Stomach (tissue), 8 donors: ENCODE measurements at regions not wholly inside any gene's neighbourhood (a gene's known extent, or its start where the extent isn't known, plus 50 kb on each side); places are given as distances from the start of the nearest gene placed in this dataset.

Source experiments
- DNase-seq, 2 donors: peaks; one replicate each; pipeline versions ENCODE4 v3.0.0 to v3.0.0-alpha.2; 2013 to 2019
- H3K27ac ChIP-seq, 5 donors: fragments of 200-600 bp in 4 of 5; sonication (generic) in 4 of 5; one replicate each; pipeline ENCODE4 v1.5.1; 2013 to 2019; ENCODE audit warnings: mild to moderate bottlenecking in 1 of 5, moderate library complexity in 1 of 5
- H3K27me3 ChIP-seq, 3 donors: fragments of 200-600 bp; sonication (generic); one replicate each; pipeline ENCODE4 v1.5.1; 2017 to 2019; ENCODE audit warnings: mixed run types in 1 of 3
- H3K36me3 ChIP-seq, 4 donors: fragments of 200-600 bp; sonication (generic); 1 replicate in 3 of 4; 2 replicates in 1 of 4; pipeline ENCODE4 v1.5.1; 2016 to 2019
- H3K4me1 ChIP-seq, 4 donors: fragments of 200-600 bp; sonication (generic); one replicate each; pipeline ENCODE4 v1.5.1; 2016 to 2019
- H3K4me3 ChIP-seq, 4 donors: fragments of 200-600 bp; sonication (generic) in 3 of 4; one replicate each; pipeline ENCODE4 v1.5.1; 2016 to 2019; ENCODE audit warnings: mild to moderate bottlenecking in 1 of 4
- H3K9me3 ChIP-seq, 4 donors: fragments of 200-600 bp; sonication (generic); one replicate each; pipeline ENCODE4 v1.5.1; 2016 to 2019
- CTCF ChIP-seq, 7 experiments: fragments of 450-650 bp in 4 of 7; fragments of 200-600 bp in 3 of 7; sonication (generic) in 3 of 7; IDR thresholded peaks; one replicate each; pipeline ENCODE4 v1.5.1; 2016 to 2019; ENCODE audit warnings: antibody characterized with exemption in 7 of 7, control low read depth in 2 of 7, mild to moderate bottlenecking in 1 of 7
- EP300 ChIP-seq: sonication (generic); formaldehyde crosslinking; IDR thresholded peaks from one replicate; pipeline ENCODE4 v1.6.1; 2017; ENCODE audit warnings: antibody characterized with exemption
- POLR2A ChIP-seq, 4 donors: fragments of 450-650 bp; IDR thresholded peaks; one replicate each; pipeline ENCODE4 v1.6.1; 2016; ENCODE audit warnings: antibody characterized with exemption in 4 of 4, control low read depth in 2 of 4, mild to moderate bottlenecking in 1 of 4, moderate library complexity in 1 of 4
- POLR2AphosphoS5 ChIP-seq, 3 donors: sonication (generic); formaldehyde crosslinking; IDR thresholded peaks; one replicate each; pipeline ENCODE4 v1.6.1; 2016; ENCODE audit warnings: antibody characterized with exemption in 3 of 3
- WGBS, 5 donors: extraction: QIAGEN DNeasy Blood & Tissue Kit in 3 of 5; methylation state at CpG; one replicate each; pipeline versions ENCODE4 v1.1.5 to v1.1.7; 2013 to 2018; 5-methylcytosine and 5-hydroxymethylcytosine counted together
- intact Hi-C: fragments of 100-400 bp; cut with DNase I; formaldehyde crosslinking; loops from one replicate; pipeline ENCODE4 v1.15.1; 2023; ENCODE audit warnings: low total_unique reads
- donor health status: healthy with polysubstance abuse.
- donor health status: Bipolar disorder and iron deficiency.
- donor health status: healthy.

GRCh38 chr7:125876431-125876830 is 946.8 kb upstream of the POT1 start:
- peaks cover 0 to 16% (median 3%) of the 10 kb centered on the region in 4 donors for H3K9me3 ChIP-seq
- TF ChIP-seq POLR2AphosphoS5 (IDR thresholded peaks at IDR 0.05) (no peak), POLR2A (IDR thresholded peaks at IDR 0.05) (no peak), CTCF (IDR thresholded peaks at IDR 0.05) (no peak), EP300 (no peak)

GRCh38 chr7:125871431-125871830 is 941.8 kb upstream of the POT1 start:
- intact Hi-C loops, result no loop called here
- no peaks in the 10 kb centered on the region for H3K4me1 ChIP-seq
- no peak overlapping the region for H3K4me3 ChIP-seq
- H3K36me3 ChIP-seq, result no peaks in the 10 kb centered on the region
- no peaks in the 10 kb centered on the region for H3K27me3 ChIP-seq
- DNase-seq, result no peak
- TF ChIP-seq POLR2A (IDR thresholded peaks at IDR 0.05), result no peak
- no peak overlapping the region for H3K27ac ChIP-seq
- peaks cover 0 to 9% (median 3%) of the 10 kb centered on the region in 4 donors for H3K9me3 ChIP-seq

More at GRCh38 chr7:125876431-125876830, 946.8 kb upstream of the POT1 start:
- no peak for DNase-seq
- Histone ChIP-seq H3K4me1 (no peaks in the 10 kb centered on the region), H3K27ac (no peak overlapping the region), H3K36me3 (no peaks in the 10 kb centered on the region), H3K4me3 (no peak overlapping the region), H3K27me3 (no peaks in the 10 kb centered on the region)
- intact Hi-C loops, result no loop called here

GRCh38 chr7:125857606-125858005 is 928.0 kb upstream of the POT1 start:
- Histone ChIP-seq H3K27ac (no peak overlapping the region), H3K4me3 (no peak overlapping the region), H3K9me3 (peaks cover 0 to 8% (median 2%) of the 10 kb centered on the region in 4 donors), H3K27me3 (no peaks in the 10 kb centered on the region), H3K36me3 (no peaks in the 10 kb centered on the region), H3K4me1 (no peaks in the 10 kb centered on the region)
- TF ChIP-seq POLR2A (IDR thresholded peaks at IDR 0.05), result no peak
- no peak for TF ChIP-seq POLR2AphosphoS5 (IDR thresholded peaks at IDR 0.05)
- TF ChIP-seq CTCF (IDR thresholded peaks at IDR 0.05), result no peak
- TF ChIP-seq EP300, result no peak
- DNase-seq, result no peak
- intact Hi-C loops, result no loop called here
- 69 to 78% (median 73%) methylated on average over 5 of the region's 5 CpGs for WGBS, 5 donors

DNA sequence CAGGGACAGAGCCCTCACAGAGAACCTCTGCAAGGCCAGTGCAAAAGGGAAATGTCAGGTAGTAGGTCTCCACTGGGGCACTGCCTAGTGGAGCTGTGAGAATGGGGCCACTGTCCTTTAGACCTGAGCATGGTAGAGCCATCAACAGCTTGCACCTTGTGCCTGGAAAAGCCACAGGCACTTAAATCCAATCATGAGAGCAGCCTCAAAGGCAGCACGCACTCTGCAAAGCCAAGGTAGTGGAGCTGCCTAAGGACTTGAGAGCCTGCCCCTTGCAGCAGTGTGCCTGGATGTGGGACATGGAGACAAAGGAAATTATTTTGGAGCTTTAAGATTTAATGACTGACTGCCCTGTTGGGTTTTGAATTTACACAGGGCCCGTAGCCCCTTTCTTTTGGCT is 918.5 kb upstream of the POT1 start:
- intact Hi-C loops, result no loop called here
- no peak for TF ChIP-seq EP300
- no peak for TF ChIP-seq POLR2AphosphoS5 (IDR thresholded peaks at IDR 0.05)
- no peak for TF ChIP-seq CTCF (IDR thresholded peaks at IDR 0.05)
- no peak for TF ChIP-seq POLR2A (IDR thresholded peaks at IDR 0.05)
- Histone ChIP-seq H3K36me3 (no peaks in the 10 kb centered on the region), H3K4me3 (no peak overlapping the region), H3K9me3 (peaks cover 0 to 31% (median 17%) of the 10 kb centered on the region in 4 donors), H3K4me1 (no peaks in the 10 kb centered on the region), H3K27me3 (no peaks in the 10 kb centered on the region), H3K27ac (no peak overlapping the region)
- WGBS, 5 donors, result 27 to 81% (median 73%) methylated on average over 2 of the region's 2 CpGs
- DNase-seq, result no peak

DNA sequence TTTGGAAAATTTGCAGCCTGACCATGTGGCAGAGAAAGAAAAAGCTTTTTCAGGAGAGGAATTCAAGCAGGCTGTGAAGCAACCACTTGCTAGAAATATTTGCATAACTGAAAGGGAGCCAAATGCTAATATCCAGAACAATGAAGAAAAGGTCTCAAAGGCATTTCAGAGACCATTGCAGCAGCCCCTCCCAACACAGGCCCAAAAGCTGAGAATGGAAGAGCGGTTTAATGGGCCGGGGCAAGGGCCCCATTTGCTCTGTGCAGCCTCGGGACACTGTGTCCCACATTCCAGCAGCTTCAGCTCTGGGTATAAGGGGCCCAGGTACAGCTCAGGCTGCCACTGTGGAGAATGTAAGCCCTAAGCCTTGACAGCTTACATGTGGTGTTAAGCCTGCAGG is 918.1 kb upstream of the POT1 start:
- 50 to 97% (median 79%) methylated on average over 3 of the region's 3 CpGs for WGBS, 5 donors
- no peaks in the 10 kb centered on the region for H3K36me3 ChIP-seq
- no peak for DNase-seq
- no peak overlapping the region for H3K27ac ChIP-seq
- H3K9me3 ChIP-seq, result peaks cover 0 to 31% (median 17%) of the 10 kb centered on the region in 4 donors
- intact Hi-C loops, result no loop called here
- H3K4me1 ChIP-seq, result no peaks in the 10 kb centered on the region
- TF ChIP-seq EP300 (no peak), POLR2AphosphoS5 (IDR thresholded peaks at IDR 0.05) (no peak), CTCF (IDR thresholded peaks at IDR 0.05) (no peak), POLR2A (IDR thresholded peaks at IDR 0.05) (no peak)
- H3K27me3 ChIP-seq, result no peaks in the 10 kb centered on the region
- no peak overlapping the region for H3K4me3 ChIP-seq
